DOHH2 (cell line): ENCODE measurements at regions not wholly inside any gene's neighbourhood (a gene's known extent, or its start where the extent isn't known, plus 50 kb on each side); places are given as distances from the start of the nearest gene placed in this dataset.

ENCODE experiments used
- H3F3A ChIP-seq: fragments of 200-600 bp; sonication (generic), shearing (Covaris generic); 2 replicates; pipeline ENCODE4 v1.6.0; 2016; ENCODE audit warnings: antibody characterized with exemption, mild to moderate bottlenecking; ENCODE audit not compliant: control insufficient read depth, insufficient read depth
- H3K27ac ChIP-seq: fragments of 200-600 bp; sonication (generic); 2 replicates; pipeline ENCODE4 v1.5.1; 2014; ENCODE audit warnings: low read depth, mild to moderate bottlenecking, low read length, moderate library complexity
- H3K27me3 ChIP-seq: fragments of 200-600 bp; sonication (generic); 2 replicates; pipeline ENCODE4 v1.6.1; 2014; ENCODE audit warnings: mild to moderate bottlenecking, low read length, mixed read lengths; ENCODE audit not compliant: control insufficient read depth
- H3K36me3 ChIP-seq: fragments of 200-600 bp; sonication (generic); 2 replicates; pipeline ENCODE4 v1.6.1; 2014; ENCODE audit warnings: mild to moderate bottlenecking, low read length, moderate library complexity, mixed read lengths; ENCODE audit not compliant: control insufficient read depth
- H3K4me1 ChIP-seq: fragments of 200-600 bp; sonication (generic); 2 replicates; pipeline ENCODE4 v1.6.1; 2014; ENCODE audit warnings: mild to moderate bottlenecking, low read length, mixed read lengths; ENCODE audit not compliant: control insufficient read depth
- H3K4me2 ChIP-seq: fragments of 200-600 bp; sonication (generic); 2 replicates; pipeline ENCODE4 v1.6.0; 2014; ENCODE audit warnings: mild to moderate bottlenecking, low read length, moderate library complexity
- H3K4me3 ChIP-seq: fragments of 200-600 bp; sonication (generic); 2 replicates; pipeline ENCODE4 v1.5.1; 2014; ENCODE audit warnings: mild to moderate bottlenecking, low read length, mixed read lengths
- H3K79me2 ChIP-seq: fragments of 200-600 bp; sonication (generic); 2 replicates; pipeline ENCODE4 v1.6.1; 2014; ENCODE audit warnings: mild to moderate bottlenecking, low read length, mixed read lengths; ENCODE audit not compliant: control insufficient read depth
- H3K9me2 ChIP-seq: fragments of 200-600 bp; sonication (generic); replicated peaks from 2 replicates; pipeline ENCODE4 v1.6.1; 2014; ENCODE audit warnings: mild to moderate bottlenecking, low read length, mixed read lengths; ENCODE audit not compliant: control insufficient read depth
- H3K9me3 ChIP-seq: fragments of 200-600 bp; sonication (generic); 2 replicates; pipeline ENCODE4 v1.6.1; 2014; ENCODE audit warnings: antibody characterized with exemption, low read length, mixed read lengths; ENCODE audit not compliant: control insufficient read depth, insufficient read depth
- H4K20me1 ChIP-seq: fragments of 200-600 bp; sonication (generic); 2 replicates; pipeline ENCODE4 v1.6.0; 2014; ENCODE audit warnings: low read depth, mild to moderate bottlenecking, antibody characterized with exemption, low read length, moderate library complexity; ENCODE audit not compliant: control insufficient read depth, insufficient read depth
- EZH2phosphoT487 ChIP-seq: fragments of 200-600 bp; sonication (generic); IDR thresholded peaks from 2 replicates; pipeline ENCODE4 v1.6.1; 2017; ENCODE audit warnings: borderline replicate concordance, mild to moderate bottlenecking, antibody characterized with exemption, low read length, moderate library complexity, mixed read lengths
- TF ChIP-seq, protein P1 (sequence below): fragments of 200-600 bp; sonication (generic); IDR thresholded peaks from one replicate; pipeline ENCODE4 v1.5.1; 2014; ENCODE audit warnings: antibody characterized with exemption, mild to moderate bottlenecking, low read depth, low read length; ENCODE audit not compliant: poor library complexity, severe bottlenecking

DNA sequence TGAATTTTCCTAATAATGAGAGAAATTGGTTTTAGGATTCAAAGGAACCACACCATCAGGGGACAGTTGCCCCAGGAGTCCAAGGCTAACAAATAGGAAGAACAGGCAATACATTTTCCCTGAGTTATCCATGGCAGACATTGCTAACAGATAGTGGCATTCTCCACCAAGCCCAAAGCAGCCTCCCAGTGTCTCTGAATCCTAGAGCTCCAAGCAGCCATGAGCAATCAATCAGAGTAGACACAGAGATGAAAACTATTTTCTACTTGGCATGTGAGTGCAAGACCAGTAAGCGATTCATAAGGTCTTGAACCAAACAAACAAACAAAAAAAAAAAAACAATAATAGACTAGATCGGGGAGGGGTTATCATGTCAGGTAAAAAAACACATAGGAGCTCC, 515.7 kb downstream of the MED13L start:
- Histone ChIP-seq H3K9me2 (no peaks in the 10 kb centered on the region), H4K20me1 (no peaks in the 10 kb centered on the region), H3F3A (no peaks in the 10 kb centered on the region), H3K4me2 (no peak overlapping the region), H3K4me3 (no peak overlapping the region), H3K27me3 (no peaks in the 10 kb centered on the region), H3K9me3 (no peaks in the 10 kb centered on the region), H3K27ac (no peak overlapping the region), H3K36me3 (no peaks in the 10 kb centered on the region), H3K79me2 (no peaks in the 10 kb centered on the region), H3K4me1 (no peaks in the 10 kb centered on the region)
- no peak for TF ChIP-seq EZH2phosphoT487
- TF ChIP-seq, protein P1, sequence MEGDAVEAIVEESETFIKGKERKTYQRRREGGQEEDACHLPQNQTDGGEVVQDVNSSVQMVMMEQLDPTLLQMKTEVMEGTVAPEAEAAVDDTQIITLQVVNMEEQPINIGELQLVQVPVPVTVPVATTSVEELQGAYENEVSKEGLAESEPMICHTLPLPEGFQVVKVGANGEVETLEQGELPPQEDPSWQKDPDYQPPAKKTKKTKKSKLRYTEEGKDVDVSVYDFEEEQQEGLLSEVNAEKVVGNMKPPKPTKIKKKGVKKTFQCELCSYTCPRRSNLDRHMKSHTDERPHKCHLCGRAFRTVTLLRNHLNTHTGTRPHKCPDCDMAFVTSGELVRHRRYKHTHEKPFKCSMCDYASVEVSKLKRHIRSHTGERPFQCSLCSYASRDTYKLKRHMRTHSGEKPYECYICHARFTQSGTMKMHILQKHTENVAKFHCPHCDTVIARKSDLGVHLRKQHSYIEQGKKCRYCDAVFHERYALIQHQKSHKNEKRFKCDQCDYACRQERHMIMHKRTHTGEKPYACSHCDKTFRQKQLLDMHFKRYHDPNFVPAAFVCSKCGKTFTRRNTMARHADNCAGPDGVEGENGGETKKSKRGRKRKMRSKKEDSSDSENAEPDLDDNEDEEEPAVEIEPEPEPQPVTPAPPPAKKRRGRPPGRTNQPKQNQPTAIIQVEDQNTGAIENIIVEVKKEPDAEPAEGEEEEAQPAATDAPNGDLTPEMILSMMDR, result no peak

DNA sequence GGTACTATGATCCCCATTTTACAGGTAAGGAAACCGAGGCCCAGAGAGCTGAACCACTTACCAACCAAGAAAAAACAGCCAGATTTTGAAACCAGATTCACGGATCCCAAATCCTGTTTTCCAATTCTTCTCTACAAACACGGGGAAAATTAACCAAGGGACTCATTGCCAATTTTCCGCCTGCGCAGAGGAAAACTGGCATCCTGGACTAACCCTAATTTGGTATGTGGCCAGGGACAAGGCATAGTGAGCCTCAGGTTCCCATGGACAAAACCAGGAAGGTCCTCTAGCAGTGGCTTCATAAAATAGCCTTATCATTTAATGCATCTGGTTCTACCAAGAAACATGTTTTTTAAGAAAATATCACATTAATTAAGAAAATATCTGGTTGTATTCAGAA, 517.3 kb downstream of the MED13L start:
- Histone ChIP-seq H3F3A (no peaks in the 10 kb centered on the region), H3K27me3 (no peaks in the 10 kb centered on the region), H3K36me3 (no peaks in the 10 kb centered on the region), H3K4me1 (no peaks in the 10 kb centered on the region), H3K4me3 (no peak overlapping the region), H3K9me3 (no peaks in the 10 kb centered on the region), H3K9me2 (no peaks in the 10 kb centered on the region), H3K27ac (no peak overlapping the region), H4K20me1 (no peaks in the 10 kb centered on the region), H3K79me2 (no peaks in the 10 kb centered on the region), H3K4me2 (no peak overlapping the region)
- no peak for TF ChIP-seq EZH2phosphoT487
- TF ChIP-seq, protein P1, result no peak

DNA sequence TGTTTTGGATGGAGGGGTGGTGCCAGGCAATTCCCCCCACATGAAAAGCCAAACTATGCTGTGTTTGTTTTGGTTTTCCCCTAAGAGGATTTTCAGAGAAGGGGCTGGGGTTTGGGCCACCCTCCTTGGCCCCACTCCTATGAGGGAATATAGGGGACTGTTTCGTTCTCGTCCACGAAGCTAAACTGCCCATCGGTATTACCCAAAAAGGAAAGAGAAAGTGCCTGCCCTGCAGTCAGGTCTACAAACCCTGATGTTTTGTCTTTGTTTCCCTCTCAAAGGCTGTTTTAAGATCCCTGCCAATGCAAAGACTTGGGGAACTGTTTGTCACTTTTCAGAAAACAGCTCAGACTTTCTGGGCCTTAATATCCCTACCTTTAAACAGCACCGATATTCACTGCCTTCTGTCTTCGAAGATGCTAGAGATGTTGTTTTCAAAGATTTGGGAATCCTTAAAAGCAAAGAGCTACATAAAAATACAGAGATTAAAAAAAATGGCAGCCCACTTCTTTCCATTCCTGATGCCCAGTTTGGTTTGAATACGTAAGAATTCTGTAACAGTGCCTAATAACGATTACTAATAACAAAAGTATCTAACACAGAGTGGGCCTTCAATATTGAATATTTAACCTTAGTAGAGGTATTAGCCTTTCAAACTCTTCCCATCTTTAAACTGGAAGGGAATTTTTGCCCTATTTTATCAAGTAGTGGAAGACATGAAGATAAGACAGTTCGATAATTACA, 518.4 kb downstream of the MED13L start:
- Histone ChIP-seq H3K27ac (no peak overlapping the region), H3K4me3 (no peak overlapping the region), H3K9me3 (no peaks in the 10 kb centered on the region), H3K36me3 (no peaks in the 10 kb centered on the region), H3K4me2 (no peak overlapping the region), H4K20me1 (no peaks in the 10 kb centered on the region), H3F3A (no peaks in the 10 kb centered on the region), H3K9me2 (no peaks in the 10 kb centered on the region), H3K27me3 (no peaks in the 10 kb centered on the region), H3K79me2 (no peaks in the 10 kb centered on the region), H3K4me1 (no peaks in the 10 kb centered on the region)
- no peak for TF ChIP-seq EZH2phosphoT487
- TF ChIP-seq, protein P1, result no peak
